ENCODE measurements at regions not wholly inside any gene's neighbourhood (a gene's known extent, or its start where the extent isn't known, plus 50 kb on each side); places are given as distances from the start of the nearest gene placed in this dataset.
A peak's percentile ranks its signal among the peaks of the same experiment; 100 is the strongest.
"Not testable (repeated sequence)": the region's sequence is repeated elsewhere in the genome, so short reads cannot be mapped to it uniquely, and the experiment has no call there.

DNA sequence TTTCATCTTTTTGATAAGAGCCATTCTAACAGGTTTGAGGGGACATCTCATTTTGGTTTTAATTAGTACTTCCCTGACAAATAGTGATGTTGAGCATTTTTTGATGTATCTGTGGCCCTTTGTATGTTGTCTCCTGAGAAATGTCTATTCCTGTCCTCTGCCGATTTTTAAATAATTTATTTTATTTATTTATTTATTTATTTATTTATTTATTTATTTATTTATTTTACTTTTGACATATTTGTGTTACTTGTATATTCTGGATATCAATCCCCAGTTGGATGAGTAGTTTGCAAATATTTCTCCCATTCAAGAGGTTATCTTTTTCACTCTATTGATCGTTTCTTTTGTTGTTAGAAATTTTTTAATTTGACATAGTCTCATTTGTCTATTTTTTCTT is 133.9 kb downstream of the OR4F15 start:
- in situ Hi-C loops (cut with MboI): not testable (repeated sequence)

DNA sequence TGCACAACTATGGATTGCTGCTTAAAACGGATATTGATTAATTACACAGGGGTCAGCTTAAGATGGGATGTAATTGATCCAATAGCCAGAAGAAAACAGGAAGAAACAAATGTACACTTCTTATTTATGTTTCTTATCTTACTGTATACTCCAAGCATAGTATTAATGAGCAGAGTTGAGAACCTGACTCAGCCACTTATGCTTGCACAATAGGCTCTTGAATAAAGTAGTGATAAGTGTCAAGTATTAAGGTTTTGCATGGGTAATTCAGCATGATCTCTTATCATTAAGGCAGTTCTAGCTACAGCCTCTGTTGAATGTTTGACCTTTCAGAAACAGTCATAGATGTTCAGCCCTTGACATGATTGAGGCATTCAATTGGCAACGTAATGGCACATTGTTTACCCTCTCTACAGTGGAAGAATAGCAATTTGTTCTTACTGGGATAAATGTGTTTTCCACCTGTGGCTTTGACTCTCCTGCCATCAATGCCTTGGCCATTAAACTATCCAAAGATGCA is 136.5 kb downstream of the OR4F15 start:
- H3K9ac ChIP-seq; H3K4me1 ChIP-seq (ENCODE audit: insufficient read depth); H3F3A ChIP-seq (ENCODE audit: insufficient read depth); H3K9me2 ChIP-seq (ENCODE audit: insufficient read depth); DNase-seq; H3K36me3 ChIP-seq (ENCODE audit: low read depth); H3K4me3 ChIP-seq; H3K9me3 ChIP-seq (ENCODE audit: low read depth); H3K79me2 ChIP-seq (ENCODE audit: insufficient read depth); in situ Hi-C loops (cut with MboI); H3K27ac ChIP-seq; H2AFZ ChIP-seq; H3K27me3 ChIP-seq (replicated peaks; ENCODE audit: insufficient read depth); H3K4me2 ChIP-seq (ENCODE audit: unreplicated experiment); H4K20me1 ChIP-seq (ENCODE audit: insufficient read depth): not testable (repeated sequence)
- 24 to 27% methylated on average over 1 of the region's 2 CpGs for WGBS, 2 experiments (ENCODE audit: low coverage in 1 of 2, low lambda C conversion rate in 2 of 2, missing lambda C conversion rate in 2 of 2)

More for the DNA sequence above, 133.9 kb downstream of the OR4F15 start:
- not testable (repeated sequence) for H4K20me1 ChIP-seq (ENCODE audit: insufficient read depth); H3K4me3 ChIP-seq; H2AFZ ChIP-seq; H3K36me3 ChIP-seq (ENCODE audit: low read depth); H3K4me2 ChIP-seq (ENCODE audit: unreplicated experiment); H3K79me2 ChIP-seq (ENCODE audit: insufficient read depth); H3K27ac ChIP-seq; H3K27me3 ChIP-seq (replicated peaks; ENCODE audit: insufficient read depth); H3K4me1 ChIP-seq (ENCODE audit: insufficient read depth); H3F3A ChIP-seq (ENCODE audit: insufficient read depth); H3K9me2 ChIP-seq (ENCODE audit: insufficient read depth); H3K9ac ChIP-seq; H3K9me3 ChIP-seq (ENCODE audit: low read depth); DNase-seq
- WGBS, 2 experiments (ENCODE audit: low coverage in 1 of 2, low lambda C conversion rate in 2 of 2, missing lambda C conversion rate in 2 of 2): 41 to 61% methylated on average over 2 of the region's 2 CpGs

- H3K79me2 ChIP-seq (ENCODE audit: insufficient read depth); H3K4me3 ChIP-seq; H3K9me2 ChIP-seq (ENCODE audit: insufficient read depth); H3F3A ChIP-seq (ENCODE audit: insufficient read depth); in situ Hi-C loops (cut with MboI); H2AFZ ChIP-seq; DNase-seq; H3K4me1 ChIP-seq (ENCODE audit: insufficient read depth); H3K36me3 ChIP-seq (ENCODE audit: low read depth); H3K27me3 ChIP-seq (replicated peaks; ENCODE audit: insufficient read depth); H3K9ac ChIP-seq; H3K9me3 ChIP-seq (ENCODE audit: low read depth); H4K20me1 ChIP-seq (ENCODE audit: insufficient read depth); H3K4me2 ChIP-seq (ENCODE audit: unreplicated experiment); H3K27ac ChIP-seq: not testable (repeated sequence)
- WGBS, 2 experiments (ENCODE audit: low coverage in 1 of 2, low lambda C conversion rate in 2 of 2, missing lambda C conversion rate in 2 of 2): 32 to 33% methylated on average over 1 of the region's 1 CpG
Measured at GRCh38 chr15:101949380-101950065, 137.5 kb downstream of the OR4F15 start.

- H3K27ac ChIP-seq; H3K9me3 ChIP-seq (ENCODE audit: low read depth); H3F3A ChIP-seq (ENCODE audit: insufficient read depth); H4K20me1 ChIP-seq (ENCODE audit: insufficient read depth); H3K4me1 ChIP-seq (ENCODE audit: insufficient read depth); H2AFZ ChIP-seq; H3K9ac ChIP-seq; H3K9me2 ChIP-seq (ENCODE audit: insufficient read depth); H3K4me2 ChIP-seq (ENCODE audit: unreplicated experiment); H3K27me3 ChIP-seq (replicated peaks; ENCODE audit: insufficient read depth); H3K79me2 ChIP-seq (ENCODE audit: insufficient read depth); DNase-seq; H3K4me3 ChIP-seq; in situ Hi-C loops (cut with MboI); H3K36me3 ChIP-seq (ENCODE audit: low read depth): not testable (repeated sequence)
- 69 to 88% methylated on average over 6 of the region's 7 CpGs for WGBS, 2 experiments (ENCODE audit: low coverage in 1 of 2, low lambda C conversion rate in 2 of 2, missing lambda C conversion rate in 2 of 2)
Measured at GRCh38 chr15:101953993-101954392, 142.0 kb downstream of the OR4F15 start.

- H3K4me1 ChIP-seq (ENCODE audit: insufficient read depth); H3K9me3 ChIP-seq (ENCODE audit: low read depth); H3K27me3 ChIP-seq (replicated peaks; ENCODE audit: insufficient read depth); H3K79me2 ChIP-seq (ENCODE audit: insufficient read depth); H3K9ac ChIP-seq; H3K36me3 ChIP-seq (ENCODE audit: low read depth); H3F3A ChIP-seq (ENCODE audit: insufficient read depth); in situ Hi-C loops (cut with MboI); H4K20me1 ChIP-seq (ENCODE audit: insufficient read depth); H3K4me3 ChIP-seq; H3K9me2 ChIP-seq (ENCODE audit: insufficient read depth); H3K4me2 ChIP-seq (ENCODE audit: unreplicated experiment): not testable (repeated sequence)
- 23 to 31% methylated on average over 4 to 5 of the region's 8 CpGs for WGBS, 2 experiments (ENCODE audit: low coverage in 1 of 2, low lambda C conversion rate in 2 of 2, missing lambda C conversion rate in 2 of 2)
- Histone ChIP-seq H2AFZ (peak overlapping the region; percentile 58; the same call in 1 of the 2 replicates), H3K27ac (peak overlapping the region; percentile 48)
- DNase-seq: peak; percentile 45
Measured at GRCh38 chr15:101955840-101956239, 143.8 kb downstream of the OR4F15 start.

- H3K9ac ChIP-seq; H3K4me1 ChIP-seq (ENCODE audit: insufficient read depth); H3K79me2 ChIP-seq (ENCODE audit: insufficient read depth); H3K36me3 ChIP-seq (ENCODE audit: low read depth); H3F3A ChIP-seq (ENCODE audit: insufficient read depth); H3K27me3 ChIP-seq (replicated peaks; ENCODE audit: insufficient read depth); DNase-seq; H3K27ac ChIP-seq; H3K4me3 ChIP-seq; H3K9me3 ChIP-seq (ENCODE audit: low read depth); H3K4me2 ChIP-seq (ENCODE audit: unreplicated experiment); H3K9me2 ChIP-seq (ENCODE audit: insufficient read depth); H4K20me1 ChIP-seq (ENCODE audit: insufficient read depth); in situ Hi-C loops (cut with MboI); H2AFZ ChIP-seq: not testable (repeated sequence)
- 56 to 60% methylated on average over 3 of the region's 4 CpGs for WGBS, 2 experiments (ENCODE audit: low coverage in 1 of 2, low lambda C conversion rate in 2 of 2, missing lambda C conversion rate in 2 of 2)
Measured at GRCh38 chr15:101958656-101959055, 146.7 kb downstream of the OR4F15 start.

- H3K27ac ChIP-seq; in situ Hi-C loops (cut with MboI); DNase-seq; H3F3A ChIP-seq (ENCODE audit: insufficient read depth); H3K4me1 ChIP-seq (ENCODE audit: insufficient read depth); H3K4me2 ChIP-seq (ENCODE audit: unreplicated experiment); H3K36me3 ChIP-seq (ENCODE audit: low read depth); H3K27me3 ChIP-seq (replicated peaks; ENCODE audit: insufficient read depth); H4K20me1 ChIP-seq (ENCODE audit: insufficient read depth); H2AFZ ChIP-seq; H3K9me3 ChIP-seq (ENCODE audit: low read depth); H3K9me2 ChIP-seq (ENCODE audit: insufficient read depth); H3K9ac ChIP-seq; H3K4me3 ChIP-seq: not testable (repeated sequence)
- peaks cover 15% of the 10 kb centered on the region for H3K79me2 ChIP-seq (ENCODE audit: insufficient read depth)
- WGBS, 2 experiments (ENCODE audit: low coverage in 1 of 2, low lambda C conversion rate in 2 of 2, missing lambda C conversion rate in 2 of 2): no CpG with 5 or more reads among the region's 48 CpGs
Measured at GRCh38 chr15:101961263-101961662, 149.3 kb downstream of the OR4F15 start.

GRCh38 chr15:101961765-101962164 is 149.8 kb downstream of the OR4F15 start:
- H3K27ac ChIP-seq; H3K36me3 ChIP-seq (ENCODE audit: low read depth); H2AFZ ChIP-seq; in situ Hi-C loops (cut with MboI); H3K9me3 ChIP-seq (ENCODE audit: low read depth); H3F3A ChIP-seq (ENCODE audit: insufficient read depth); H3K9ac ChIP-seq; DNase-seq; H3K4me1 ChIP-seq (ENCODE audit: insufficient read depth); H3K4me2 ChIP-seq (ENCODE audit: unreplicated experiment); H4K20me1 ChIP-seq (ENCODE audit: insufficient read depth); H3K9me2 ChIP-seq (ENCODE audit: insufficient read depth); H3K4me3 ChIP-seq; H3K27me3 ChIP-seq (replicated peaks; ENCODE audit: insufficient read depth): not testable (repeated sequence)
- WGBS, 2 experiments (ENCODE audit: low coverage in 1 of 2, low lambda C conversion rate in 2 of 2, missing lambda C conversion rate in 2 of 2): 0% methylated on average over 5 to 17 of the region's 41 CpGs
- peaks cover 15% of the 10 kb centered on the region for H3K79me2 ChIP-seq (ENCODE audit: insufficient read depth)

All from GM23248 (cell line).